Activated CD4-positive, alpha-beta memory T cell treated with anti-CD3 and anti-CD28 coated beads, Interleukin-2, amount 10 ng/mL, durations not matched to agents 7 days and 5 days (primary cell): ENCODE measurements at regions not wholly inside any gene's neighbourhood (a gene's known extent, or its start where the extent isn't known, plus 50 kb on each side); places are given as distances from the start of the nearest gene placed in this dataset.

Source experiments
- CTCF ChIA-PET: fragments of 350-600 bp; sonication (Branson Sonifier 250); formaldehyde crosslinking; loops from one replicate; lab custom pipeline; 2021; ENCODE audit warnings: antibody characterized with exemption, inconsistent platforms; lab: Charles Lee
- POLR2A ChIA-PET: fragments of 350-600 bp; sonication (Branson Sonifier 250); formaldehyde crosslinking; loops from one replicate; lab custom pipeline; 2021; ENCODE audit warnings: antibody characterized with exemption; lab: Charles Lee
- DNase-seq: peaks from one replicate; pipeline ENCODE4 v3.0.0-alpha.2; 2020
- H3K27ac Mint-ChIP-seq: one replicate; pipeline ENCODE4 v1.8.0; 2021; ENCODE audit warnings: mild to moderate bottlenecking, mixed read lengths
- H3K27me3 Mint-ChIP-seq: one replicate; pipeline ENCODE4 v1.8.0; 2021; ENCODE audit warnings: mixed read lengths
- H3K36me3 Mint-ChIP-seq: one replicate; pipeline ENCODE4 v1.8.0; 2021; ENCODE audit warnings: low read depth, mixed read lengths
- H3K4me1 Mint-ChIP-seq: one replicate; pipeline ENCODE4 v1.8.0; 2021; ENCODE audit warnings: mixed read lengths
- H3K4me3 Mint-ChIP-seq: one replicate; pipeline ENCODE4 v1.8.0; 2021; ENCODE audit warnings: mild to moderate bottlenecking, mixed read lengths
- H3K9me3 Mint-ChIP-seq: one replicate; pipeline ENCODE4 v1.8.0; 2021; ENCODE audit warnings: mixed read lengths

DNA sequence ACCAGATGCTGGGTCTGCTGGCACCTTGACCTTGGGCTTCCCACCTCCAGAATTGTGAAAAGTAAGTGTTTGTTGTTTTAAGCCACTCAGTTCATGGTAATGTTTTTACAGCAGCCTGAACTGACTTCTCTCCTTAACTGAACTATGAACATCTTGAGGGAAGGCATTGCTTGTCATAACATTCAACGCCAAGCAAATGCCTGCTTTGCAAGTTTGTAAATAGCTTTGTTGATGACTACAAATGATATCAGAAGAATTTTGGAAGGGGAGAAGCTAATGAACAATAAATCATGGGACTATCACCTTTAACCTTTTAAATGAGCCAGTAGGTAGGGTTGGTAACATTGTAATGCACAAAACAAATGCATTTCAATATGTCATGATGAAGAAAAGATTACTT is 402.4 kb upstream of the ADARB2 start:
- no peaks in the 10 kb centered on the region for H3K27me3 Mint-ChIP-seq
- ChIA-PET CTCF (no interaction called here), POLR2A (no interaction called here)
- no peaks in the 10 kb centered on the region for H3K36me3 Mint-ChIP-seq
- H3K27ac Mint-ChIP-seq: no peak overlapping the region
- no peaks in the 10 kb centered on the region for H3K9me3 Mint-ChIP-seq
- H3K4me3 Mint-ChIP-seq: no peak overlapping the region
- no peaks in the 10 kb centered on the region for H3K4me1 Mint-ChIP-seq
- no peak for DNase-seq

DNA sequence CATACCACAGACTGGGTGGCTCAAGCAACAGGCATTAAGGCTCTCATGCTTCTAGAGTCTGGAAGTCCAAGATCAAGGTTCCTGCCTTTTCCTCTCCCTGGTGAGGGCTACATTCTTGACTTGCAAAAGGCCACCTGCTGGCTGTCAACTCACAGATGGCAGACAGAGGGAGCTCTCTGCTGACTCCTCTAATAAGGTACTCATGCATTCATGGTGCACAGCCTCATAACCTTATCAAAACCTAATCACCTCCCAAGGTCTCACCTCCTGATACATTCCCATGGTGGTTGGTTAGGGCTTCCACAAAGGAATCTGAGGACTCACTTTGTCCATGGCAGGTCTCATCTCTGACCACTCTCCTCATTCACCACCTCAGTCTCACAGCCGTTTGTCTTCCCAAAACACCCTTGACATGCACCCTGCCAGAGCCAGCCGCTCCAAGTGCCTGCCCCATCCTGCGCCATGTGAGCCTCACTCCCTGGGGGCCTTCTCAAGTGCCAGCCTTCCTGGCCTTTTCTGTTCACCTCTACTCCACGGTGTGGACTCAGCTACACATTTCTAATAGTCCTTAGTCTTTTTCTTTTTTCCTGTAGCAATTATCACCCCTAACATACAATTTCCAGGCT is 400.3 kb upstream of the ADARB2 start:
- no peak overlapping the region for H3K4me3 Mint-ChIP-seq
- ChIA-PET CTCF (no interaction called here), POLR2A (no interaction called here)
- DNase-seq: no peak
- no peaks in the 10 kb centered on the region for H3K27me3 Mint-ChIP-seq
- no peaks in the 10 kb centered on the region for H3K36me3 Mint-ChIP-seq
- no peaks in the 10 kb centered on the region for H3K9me3 Mint-ChIP-seq
- no peak overlapping the region for H3K27ac Mint-ChIP-seq
- H3K4me1 Mint-ChIP-seq: no peaks in the 10 kb centered on the region

DNA sequence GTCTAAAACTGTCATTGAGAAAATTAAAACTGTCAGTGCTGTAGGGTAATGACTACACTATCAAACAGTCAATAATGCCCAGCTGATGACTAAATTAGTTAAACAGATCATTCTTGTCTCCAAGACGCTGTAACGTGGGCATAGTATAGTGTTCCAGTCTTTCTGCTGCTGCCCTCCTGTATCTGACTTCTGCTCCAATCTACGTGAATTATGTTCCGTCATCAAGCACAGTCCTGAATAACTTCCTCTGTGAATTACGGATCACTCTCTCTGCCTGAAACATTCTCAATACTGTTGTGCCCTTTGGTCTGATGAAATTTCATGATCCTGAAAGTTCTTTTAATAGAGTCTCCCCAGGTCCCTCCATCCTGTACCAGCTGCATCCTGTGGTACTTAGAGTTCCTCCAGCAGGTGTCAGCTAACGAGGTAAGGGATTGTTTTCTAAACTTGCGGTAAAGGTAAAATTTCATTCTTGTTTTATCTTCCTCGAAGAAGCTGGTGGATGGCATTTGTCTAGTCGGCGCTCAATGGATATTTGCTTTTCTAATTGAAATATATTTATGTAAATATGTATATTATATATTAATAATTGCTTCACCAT is 393.5 kb upstream of the ADARB2 start:
- Mint-ChIP-seq H3K27me3 (peaks cover 1% of the 10 kb centered on the region), H3K27ac (no peak overlapping the region), H3K4me3 (no peak overlapping the region), H3K36me3 (no peaks in the 10 kb centered on the region), H3K9me3 (no peaks in the 10 kb centered on the region), H3K4me1 (no peaks in the 10 kb centered on the region)
- POLR2A ChIA-PET: no interaction called here
- CTCF ChIA-PET: no interaction called here
- no peak for DNase-seq

DNA sequence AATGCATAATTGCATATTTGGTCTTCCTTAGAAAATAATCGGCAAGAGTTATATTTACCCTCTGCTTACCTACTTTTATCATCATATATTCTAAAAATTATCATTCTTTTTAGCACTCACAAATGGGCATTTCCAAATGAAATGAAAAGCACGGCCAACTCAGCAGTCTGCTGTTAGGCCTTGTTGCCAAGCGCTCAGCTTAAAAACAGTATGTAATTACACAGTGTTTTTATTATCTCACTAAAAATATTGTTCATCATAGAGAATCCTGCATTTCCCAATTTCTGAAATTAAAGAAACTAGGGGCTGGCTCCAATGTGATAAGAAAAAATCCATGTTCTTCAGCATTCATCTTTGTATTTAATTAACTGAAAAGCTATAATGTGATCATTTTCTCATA is 391.7 kb upstream of the ADARB2 start:
- Mint-ChIP-seq H3K9me3 (no peaks in the 10 kb centered on the region), H3K4me3 (no peak overlapping the region)

DNA sequence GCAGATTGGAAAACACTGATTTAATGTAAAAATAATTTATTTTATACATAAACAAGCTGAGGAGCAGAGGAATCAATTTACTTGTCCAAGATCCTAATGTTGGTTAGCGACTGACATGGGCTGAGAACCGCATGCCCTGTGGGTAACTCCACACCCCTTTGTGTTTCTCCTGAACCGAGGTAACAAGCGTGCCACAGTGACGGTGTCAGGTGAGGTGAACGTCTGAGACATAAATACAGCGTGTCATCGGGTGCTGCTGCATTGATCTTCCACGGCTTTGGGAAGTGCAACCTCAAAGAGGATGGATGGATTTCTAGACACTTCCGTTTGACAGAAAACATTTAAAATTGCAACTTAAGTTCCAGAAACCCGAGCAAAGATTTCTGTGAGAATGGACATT is 386.8 kb upstream of the ADARB2 start:
- POLR2A ChIA-PET: no interaction called here
- Mint-ChIP-seq H3K36me3 (no peaks in the 10 kb centered on the region), H3K4me3 (no peak overlapping the region), H3K4me1 (no peaks in the 10 kb centered on the region), H3K9me3 (no peaks in the 10 kb centered on the region), H3K27me3 (no peaks in the 10 kb centered on the region), H3K27ac (no peak overlapping the region)
- CTCF ChIA-PET: no interaction called here
- DNase-seq: no peak

More for the DNA sequence above, 391.7 kb upstream of the ADARB2 start:
- Mint-ChIP-seq H3K36me3 (no peaks in the 10 kb centered on the region), H3K4me1 (no peaks in the 10 kb centered on the region), H3K27ac (no peak overlapping the region), H3K27me3 (peaks cover 1% of the 10 kb centered on the region)
- POLR2A ChIA-PET: no interaction called here
- no peak for DNase-seq
- CTCF ChIA-PET: no interaction called here

DNA sequence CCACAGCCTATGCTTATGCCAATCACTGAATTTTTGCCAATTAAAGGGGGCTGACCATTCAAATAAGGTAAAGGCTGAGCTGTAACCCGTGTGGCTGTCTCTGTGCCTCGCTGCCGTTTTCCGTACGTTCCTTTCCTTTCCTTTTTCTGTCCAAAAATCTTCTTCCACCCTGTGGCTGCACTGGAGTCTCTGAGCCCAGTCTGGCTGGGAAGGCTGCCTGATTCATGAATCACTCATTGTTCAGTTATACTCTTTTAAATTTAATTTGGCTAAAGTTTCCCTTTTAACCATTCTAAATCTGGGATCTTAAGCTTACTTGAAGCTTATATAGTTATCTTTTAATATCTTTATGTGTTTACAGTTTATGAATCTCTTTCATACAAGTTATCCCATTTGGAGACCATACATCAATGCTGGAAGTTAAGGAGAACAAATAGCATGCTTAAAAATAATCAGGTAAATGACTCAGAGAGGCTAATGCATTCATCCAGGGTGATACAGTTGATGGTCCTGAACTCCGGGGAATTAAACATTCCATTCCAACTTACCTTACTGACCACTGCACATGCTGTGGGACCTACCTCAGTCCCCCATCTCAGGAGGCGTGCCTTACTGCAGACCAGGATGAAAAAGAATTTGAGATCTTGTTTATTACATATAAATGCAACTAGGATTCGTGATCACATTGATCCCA is 385.3 kb upstream of the ADARB2 start:
- no peak overlapping the region for H3K27ac Mint-ChIP-seq
- no peaks in the 10 kb centered on the region for H3K4me1 Mint-ChIP-seq
- no peaks in the 10 kb centered on the region for H3K9me3 Mint-ChIP-seq
- DNase-seq: no peak
- ChIA-PET POLR2A (no interaction called here), CTCF (no interaction called here)
- no peaks in the 10 kb centered on the region for H3K27me3 Mint-ChIP-seq
- H3K36me3 Mint-ChIP-seq: no peaks in the 10 kb centered on the region
- H3K4me3 Mint-ChIP-seq: no peak overlapping the region

DNA sequence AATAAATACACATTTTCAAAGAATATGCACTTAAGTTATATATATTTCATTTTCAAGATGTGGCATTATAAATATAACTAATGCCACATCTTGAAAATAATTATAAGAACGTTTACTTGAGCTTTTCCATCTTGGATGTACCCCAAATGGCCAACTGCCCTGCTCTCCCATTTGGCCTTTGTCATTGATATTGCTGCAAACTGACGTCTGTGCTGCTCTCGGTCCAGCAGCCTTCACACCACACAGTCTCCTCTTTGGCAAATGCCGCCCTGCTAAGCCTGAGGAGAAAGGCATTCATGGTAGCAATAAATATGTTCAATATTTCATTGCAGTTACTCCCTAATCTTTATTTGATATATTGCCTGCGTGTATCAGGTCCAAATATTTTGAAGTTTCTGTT is 384.6 kb upstream of the ADARB2 start:
- no peak overlapping the region for H3K27ac Mint-ChIP-seq
- H3K4me1 Mint-ChIP-seq: no peaks in the 10 kb centered on the region
- H3K27me3 Mint-ChIP-seq: no peaks in the 10 kb centered on the region
- DNase-seq: no peak
- ChIA-PET POLR2A (no interaction called here), CTCF (no interaction called here)
- no peaks in the 10 kb centered on the region for H3K36me3 Mint-ChIP-seq
- H3K9me3 Mint-ChIP-seq: no peaks in the 10 kb centered on the region
- H3K4me3 Mint-ChIP-seq: no peak overlapping the region

DNA sequence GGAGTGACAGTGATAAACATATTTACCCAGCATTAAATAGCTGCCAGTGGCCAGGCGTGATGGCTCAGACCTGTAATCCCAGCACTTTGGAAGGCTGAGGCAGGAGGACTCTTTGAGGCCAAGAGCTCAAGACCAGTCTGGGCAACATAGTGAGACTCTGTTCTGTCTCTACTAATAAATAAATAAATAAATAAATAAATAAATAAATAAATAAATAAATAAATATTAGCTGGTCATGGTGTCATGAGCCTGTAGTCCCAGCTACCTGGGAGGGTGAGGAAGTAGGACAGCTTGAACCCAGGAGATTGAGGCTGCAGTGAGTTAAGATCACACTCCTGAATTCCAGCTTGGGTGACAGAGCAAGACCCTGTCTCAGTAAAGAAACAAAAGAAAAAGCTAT is 384.0 kb upstream of the ADARB2 start:
- Mint-ChIP-seq H3K27ac (no peak overlapping the region), H3K4me1 (no peaks in the 10 kb centered on the region), H3K36me3 (no peaks in the 10 kb centered on the region), H3K9me3 (no peaks in the 10 kb centered on the region), H3K27me3 (no peaks in the 10 kb centered on the region), H3K4me3 (no peak overlapping the region)
- CTCF ChIA-PET: no interaction called here
- DNase-seq: no peak
- POLR2A ChIA-PET: no interaction called here

DNA sequence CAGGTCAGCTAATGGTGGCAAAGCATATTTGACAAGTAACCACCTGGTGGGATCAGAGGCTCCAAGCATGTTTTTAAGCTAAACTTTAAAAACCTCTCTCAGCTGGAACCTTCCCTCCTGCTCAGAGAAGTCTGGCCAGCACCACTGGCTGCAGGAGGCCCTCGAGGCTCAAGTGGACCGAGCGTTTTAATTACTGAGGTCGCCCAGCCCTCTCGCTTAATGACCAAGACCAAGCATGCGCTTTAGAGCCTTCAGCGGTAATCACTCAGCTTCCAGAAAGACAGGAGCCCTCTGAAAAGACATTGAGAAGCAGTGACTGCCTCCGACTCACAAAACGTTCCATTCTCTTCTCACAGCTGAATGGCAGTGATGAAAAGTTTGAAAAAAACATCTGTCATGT is 383.4 kb upstream of the ADARB2 start:
- Mint-ChIP-seq H3K27me3 (no peaks in the 10 kb centered on the region), H3K27ac (no peak overlapping the region), H3K36me3 (no peaks in the 10 kb centered on the region), H3K4me3 (no peak overlapping the region), H3K4me1 (no peaks in the 10 kb centered on the region), H3K9me3 (no peaks in the 10 kb centered on the region)
- CTCF ChIA-PET: no interaction called here
- no peak for DNase-seq
- POLR2A ChIA-PET: no interaction called here

DNA sequence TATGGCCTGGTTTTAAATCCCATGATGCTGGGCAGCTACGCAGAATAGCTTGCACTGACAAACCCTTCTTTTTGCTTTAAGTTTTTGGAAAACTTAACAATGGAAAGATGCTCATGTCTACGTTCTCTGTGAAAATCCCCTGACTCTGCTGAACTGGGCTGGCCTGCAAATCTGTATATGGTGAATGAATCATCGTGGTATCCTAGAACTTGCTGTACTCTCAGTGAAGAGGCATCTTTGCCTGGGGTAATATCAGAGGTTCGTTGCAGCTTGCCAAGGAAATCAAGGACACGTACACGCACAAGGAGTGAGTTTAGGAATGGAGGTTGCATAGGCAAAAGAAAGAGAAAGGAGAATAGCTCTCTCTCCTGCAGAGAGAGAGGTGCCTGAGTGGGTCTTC is 382.0 kb upstream of the ADARB2 start:
- H3K9me3 Mint-ChIP-seq: no peaks in the 10 kb centered on the region
- DNase-seq: no peak
- H3K27me3 Mint-ChIP-seq: no peaks in the 10 kb centered on the region
- ChIA-PET CTCF (no interaction called here), POLR2A (no interaction called here)
- H3K4me1 Mint-ChIP-seq: no peaks in the 10 kb centered on the region
- no peak overlapping the region for H3K27ac Mint-ChIP-seq
- no peak overlapping the region for H3K4me3 Mint-ChIP-seq
- H3K36me3 Mint-ChIP-seq: no peaks in the 10 kb centered on the region

DNA sequence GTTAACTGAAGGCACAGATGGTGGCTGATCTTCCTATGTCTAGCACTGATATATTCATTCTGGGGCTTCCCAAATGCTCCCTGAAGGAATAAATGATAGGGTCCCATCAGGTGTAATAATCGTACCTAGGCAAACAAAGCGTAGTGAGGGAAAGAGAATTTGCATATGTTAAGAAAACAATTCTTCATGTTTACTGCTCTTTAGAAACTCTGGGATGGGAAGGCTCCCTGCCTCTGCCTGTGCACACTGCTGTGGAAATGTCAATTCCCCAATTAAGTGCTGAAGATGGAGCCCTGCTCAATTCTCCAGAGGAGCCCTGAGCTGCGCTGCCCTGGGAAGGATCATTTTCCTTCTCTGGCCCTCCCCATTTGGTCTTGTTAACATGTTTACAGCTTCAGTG is 380.9 kb upstream of the ADARB2 start:
- no peaks in the 10 kb centered on the region for H3K27me3 Mint-ChIP-seq
- POLR2A ChIA-PET: no interaction called here
- no peak overlapping the region for H3K27ac Mint-ChIP-seq
- no peak overlapping the region for H3K4me3 Mint-ChIP-seq
- H3K9me3 Mint-ChIP-seq: no peaks in the 10 kb centered on the region
- no peak for DNase-seq
- CTCF ChIA-PET: no interaction called here
- H3K36me3 Mint-ChIP-seq: no peaks in the 10 kb centered on the region
- no peaks in the 10 kb centered on the region for H3K4me1 Mint-ChIP-seq

DNA sequence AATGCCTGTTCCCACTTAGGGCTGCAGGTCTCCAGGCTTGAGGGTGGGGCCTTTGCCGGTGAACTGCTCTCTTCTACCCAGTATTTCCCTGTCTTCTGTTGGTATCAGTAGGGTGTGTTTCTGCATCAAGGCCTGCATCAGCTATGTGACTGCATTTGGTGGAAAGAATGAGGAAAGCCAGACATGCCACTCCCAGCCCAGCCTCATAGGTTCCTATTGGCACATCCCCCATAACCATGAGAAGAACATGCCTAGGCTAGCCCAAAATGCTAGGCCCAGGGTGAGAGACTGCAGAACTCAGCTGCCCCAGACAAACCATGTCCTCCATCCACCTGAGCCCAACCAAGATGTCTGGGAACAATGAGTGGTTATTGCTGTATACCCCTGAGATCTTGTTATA is 380.3 kb upstream of the ADARB2 start:
- Mint-ChIP-seq H3K9me3 (no peaks in the 10 kb centered on the region), H3K4me1 (no peaks in the 10 kb centered on the region), H3K4me3 (no peak overlapping the region), H3K27me3 (no peaks in the 10 kb centered on the region), H3K27ac (no peak overlapping the region), H3K36me3 (no peaks in the 10 kb centered on the region)
- DNase-seq: no peak
- ChIA-PET POLR2A (no interaction called here), CTCF (no interaction called here)

DNA sequence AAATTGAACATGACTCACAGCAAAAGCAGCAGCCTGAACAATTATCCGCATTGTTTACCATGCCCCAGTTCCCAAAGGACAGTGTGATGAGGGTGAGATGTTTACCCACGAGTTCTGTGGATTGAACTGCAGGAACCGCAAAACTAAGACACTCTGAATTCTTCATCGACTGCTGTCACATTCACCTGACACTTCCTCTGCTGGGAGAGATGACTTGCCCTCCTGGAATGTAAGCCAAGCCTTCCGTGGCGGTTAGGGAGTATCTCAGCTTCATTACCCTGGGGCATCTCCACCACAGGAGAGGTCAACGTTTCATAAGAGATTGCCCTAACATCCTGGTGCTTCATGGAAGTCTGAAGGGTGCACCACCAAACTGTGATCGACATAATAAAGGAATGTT is 374.6 kb upstream of the ADARB2 start:
- Mint-ChIP-seq H3K36me3 (no peaks in the 10 kb centered on the region), H3K27ac (no peak overlapping the region), H3K4me3 (no peak overlapping the region), H3K9me3 (no peaks in the 10 kb centered on the region), H3K27me3 (no peaks in the 10 kb centered on the region), H3K4me1 (no peaks in the 10 kb centered on the region)
- DNase-seq: no peak
- POLR2A ChIA-PET: no interaction called here
- CTCF ChIA-PET: no interaction called here

DNA sequence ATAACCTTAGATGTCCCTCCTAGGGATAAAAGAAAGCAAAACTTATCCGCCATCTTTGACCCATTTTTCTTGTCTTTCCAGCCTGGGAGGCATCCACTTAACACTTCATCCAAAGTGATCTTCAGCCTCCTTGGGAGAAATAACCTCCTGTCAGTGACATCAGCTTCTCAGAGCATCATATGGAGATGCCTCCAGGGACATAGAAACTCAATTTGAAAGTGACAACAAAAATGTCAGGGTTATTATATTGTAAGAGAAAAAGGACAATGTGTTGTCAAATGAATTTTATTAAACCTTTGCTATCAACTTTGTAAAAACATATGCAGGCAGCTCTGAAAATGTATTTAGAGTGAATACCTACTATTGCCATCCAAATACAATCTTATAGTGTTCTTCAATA is 371.2 kb upstream of the ADARB2 start:
- POLR2A ChIA-PET: no interaction called here
- no peaks in the 10 kb centered on the region for H3K4me1 Mint-ChIP-seq
- CTCF ChIA-PET: no interaction called here
- DNase-seq: no peak
- no peaks in the 10 kb centered on the region for H3K36me3 Mint-ChIP-seq
- no peak overlapping the region for H3K27ac Mint-ChIP-seq
- no peaks in the 10 kb centered on the region for H3K27me3 Mint-ChIP-seq
- no peaks in the 10 kb centered on the region for H3K9me3 Mint-ChIP-seq
- no peak overlapping the region for H3K4me3 Mint-ChIP-seq
